Muscle of leg (tissue), 3 donors: ENCODE measurements at regions not wholly inside any gene's neighbourhood (a gene's known extent, or its start where the extent isn't known, plus 50 kb on each side); places are given as distances from the start of the nearest gene placed in this dataset.

Source experiments
- DNase-seq: peaks from one replicate; pipeline ENCODE4 v3.0.0; 2013
- H3K27ac ChIP-seq: one replicate; pipeline ENCODE4 v1.5.1; 2013; ENCODE audit warnings: mild to moderate bottlenecking, low read length, control low read depth
- H3K27me3 ChIP-seq: one replicate; pipeline ENCODE4 v1.6.1; 2013; ENCODE audit warnings: low read length; ENCODE audit not compliant: control insufficient read depth, insufficient read depth
- H3K36me3 ChIP-seq: one replicate; pipeline ENCODE4 v1.6.1; 2013; ENCODE audit warnings: low read length; ENCODE audit not compliant: control insufficient read depth, insufficient read depth
- H3K4me1 ChIP-seq: one replicate; pipeline ENCODE4 v1.6.1; 2013; ENCODE audit warnings: low read length; ENCODE audit not compliant: control insufficient read depth, insufficient read depth
- H3K4me3 ChIP-seq: one replicate; pipeline ENCODE4 v1.5.1; 2013; ENCODE audit warnings: low read length, control low read depth
- H3K9me3 ChIP-seq: replicated peaks from 2 replicates; pipeline ENCODE4 v1.6.1; 2013; ENCODE audit warnings: low read depth, low read length; ENCODE audit not compliant: control insufficient read depth
- WGBS: methylation state at CpG from one replicate; pipeline ENCODE4 v1.1.5; 2013; ENCODE audit warnings: missing lambda C conversion rate; ENCODE audit not compliant: insufficient coverage; 5-methylcytosine and 5-hydroxymethylcytosine counted together

- Histone ChIP-seq H3K27me3 (no peaks in the 10 kb centered on the region), H3K4me3 (no peak overlapping the region), H3K9me3 (peaks cover 2% of the 10 kb centered on the region), H3K4me1 (no peaks in the 10 kb centered on the region), H3K36me3 (no peaks in the 10 kb centered on the region), H3K27ac (no peak overlapping the region)
- no peak for DNase-seq
- WGBS, result 93% methylated on average over 1 of the region's 3 CpGs
These were observed 872.7 kb upstream of the ADAMTS5 start for GRCh38 chr21:27839512-27840115.

GRCh38 chr21:27838573-27838972 is 871.7 kb upstream of the ADAMTS5 start:
- H3K27ac ChIP-seq, result no peak overlapping the region
- no CpG with 5 or more reads among the region's 1 CpG for WGBS

GRCh38 chr21:27837936-27838335 is 871.0 kb upstream of the ADAMTS5 start:
- WGBS, result no CpG with 5 or more reads among the region's 1 CpG
- Histone ChIP-seq H3K4me3 (no peak overlapping the region), H3K4me1 (no peaks in the 10 kb centered on the region), H3K27me3 (no peaks in the 10 kb centered on the region), H3K9me3 (peaks cover 2% of the 10 kb centered on the region), H3K36me3 (no peaks in the 10 kb centered on the region), H3K27ac (no peak overlapping the region)
- DNase-seq, result peak; percentile 53

More at GRCh38 chr21:27838573-27838972, 871.7 kb upstream of the ADAMTS5 start:
- DNase-seq, result peak; percentile 69
- H3K9me3 ChIP-seq, result peaks cover 2% of the 10 kb centered on the region
- no peaks in the 10 kb centered on the region for H3K27me3 ChIP-seq
- H3K4me3 ChIP-seq, result no peak overlapping the region
- no peaks in the 10 kb centered on the region for H3K36me3 ChIP-seq
- H3K4me1 ChIP-seq, result no peaks in the 10 kb centered on the region

- no peak overlapping the region for H3K27ac ChIP-seq
- H3K27me3 ChIP-seq, result no peaks in the 10 kb centered on the region
- no peak overlapping the region for H3K4me3 ChIP-seq
- H3K4me1 ChIP-seq, result no peaks in the 10 kb centered on the region
- H3K9me3 ChIP-seq, result no peaks in the 10 kb centered on the region
- DNase-seq, result no peak
- no CpG with 5 or more reads among the region's 3 CpGs for WGBS
- no peaks in the 10 kb centered on the region for H3K36me3 ChIP-seq
These were observed 866.4 kb upstream of the ADAMTS5 start for GRCh38 chr21:27833298-27833697.

GRCh38 chr21:27831816-27832569 is 865.1 kb upstream of the ADAMTS5 start:
- Histone ChIP-seq H3K4me1 (no peaks in the 10 kb centered on the region), H3K4me3 (no peak overlapping the region), H3K9me3 (no peaks in the 10 kb centered on the region), H3K27ac (no peak overlapping the region), H3K36me3 (no peaks in the 10 kb centered on the region), H3K27me3 (no peaks in the 10 kb centered on the region)
- 83% methylated on average over 1 of the region's 3 CpGs for WGBS
- no peak for DNase-seq

- Histone ChIP-seq H3K9me3 (no peaks in the 10 kb centered on the region), H3K27me3 (no peaks in the 10 kb centered on the region), H3K4me3 (no peak overlapping the region), H3K36me3 (no peaks in the 10 kb centered on the region), H3K4me1 (no peaks in the 10 kb centered on the region), H3K27ac (no peak overlapping the region)
- no peak for DNase-seq
- WGBS, result no CpG with 5 or more reads among the region's 1 CpG
These were observed 864.3 kb upstream of the ADAMTS5 start for GRCh38 chr21:27831177-27831576.

- no peaks in the 10 kb centered on the region for H3K36me3 ChIP-seq
- DNase-seq, result no peak
- no peaks in the 10 kb centered on the region for H3K27me3 ChIP-seq
- H3K9me3 ChIP-seq, result no peaks in the 10 kb centered on the region
- WGBS, result no CpG with 5 or more reads among the region's 3 CpGs
- no peak overlapping the region for H3K4me3 ChIP-seq
- no peak overlapping the region for H3K27ac ChIP-seq
- no peaks in the 10 kb centered on the region for H3K4me1 ChIP-seq
These were observed 861.1 kb upstream of the ADAMTS5 start for GRCh38 chr21:27827972-27828371.

- no peak for DNase-seq
- 69% methylated on average over 4 of the region's 5 CpGs for WGBS
- Histone ChIP-seq H3K9me3 (no peaks in the 10 kb centered on the region), H3K4me1 (no peaks in the 10 kb centered on the region), H3K36me3 (no peaks in the 10 kb centered on the region), H3K27ac (no peak overlapping the region), H3K27me3 (no peaks in the 10 kb centered on the region), H3K4me3 (no peak overlapping the region)
These were observed 858.1 kb upstream of the ADAMTS5 start for GRCh38 chr21:27825035-27825434.

GRCh38 chr21:27823652-27824201 is 856.8 kb upstream of the ADAMTS5 start:
- Histone ChIP-seq H3K4me3 (no peak overlapping the region), H3K9me3 (no peaks in the 10 kb centered on the region), H3K4me1 (no peaks in the 10 kb centered on the region), H3K27me3 (no peaks in the 10 kb centered on the region), H3K36me3 (no peaks in the 10 kb centered on the region), H3K27ac (no peak overlapping the region)
- 78% methylated on average over 5 of the region's 8 CpGs for WGBS
- no peak for DNase-seq

GRCh38 chr21:27820342-27820741 is 853.5 kb upstream of the ADAMTS5 start:
- no peak for DNase-seq
- Histone ChIP-seq H3K4me1 (no peaks in the 10 kb centered on the region), H3K27me3 (no peaks in the 10 kb centered on the region), H3K4me3 (no peak overlapping the region), H3K9me3 (no peaks in the 10 kb centered on the region), H3K36me3 (no peaks in the 10 kb centered on the region), H3K27ac (no peak overlapping the region)
- no CpG with 5 or more reads among the region's 1 CpG for WGBS
